Esophagus squamous epithelium (tissue), 4 donors: ENCODE measurements at regions not wholly inside any gene's neighbourhood (a gene's known extent, or its start where the extent isn't known, plus 50 kb on each side); places are given as distances from the start of the nearest gene placed in this dataset.

Source experiments
- CTCF ChIP-seq, 6 experiments: fragments of 450-650 bp in 4 of 6; fragments of 200-600 bp in 2 of 6; sonication (generic) in 2 of 6; IDR thresholded peaks; one replicate each; pipeline ENCODE4 v1.5.1; 2016 to 2019; ENCODE audit warnings: antibody characterized with exemption in 6 of 6, mild to moderate bottlenecking in 4 of 6, moderate library complexity in 4 of 6
- POLR2A ChIP-seq, 4 donors: fragments of 450-650 bp; IDR thresholded peaks; one replicate each; pipeline ENCODE4 v1.6.1; 2017; ENCODE audit warnings: antibody characterized with exemption in 4 of 4, mild to moderate bottlenecking in 4 of 4, moderate library complexity in 3 of 4

- TF ChIP-seq CTCF (IDR thresholded peaks at IDR 0.05) (no peak), POLR2A (IDR thresholded peaks at IDR 0.05) (no peak)
Measured at GRCh38 chr5:74122175-74122574, 496.2 kb downstream of the ARHGEF28 start.
